Tibial artery (tissue), 4 donors: ENCODE measurements at regions not wholly inside any gene's neighbourhood (a gene's known extent, or its start where the extent isn't known, plus 50 kb on each side); places are given as distances from the start of the nearest gene placed in this dataset.

Source experiments
- DNase-seq, 2 donors: peaks; one replicate each; pipeline ENCODE4 v3.0.0-alpha.2; 2019
- H3K27ac ChIP-seq, 2 donors: fragments of 200-600 bp; sonication (generic) in 1 of 2; 1 replicate in 1 of 2; 2 replicates in 1 of 2; pipeline ENCODE4 v1.5.1; 2018 to 2019; ENCODE audit warnings: mild to moderate bottlenecking in 1 of 2
- H3K27me3 ChIP-seq, 2 donors: fragments of 200-600 bp; sonication (generic) in 1 of 2; one replicate each; pipeline versions ENCODE4 v1.5.1 to v1.6.0; 2016 to 2019
- H3K36me3 ChIP-seq, 3 donors: fragments of 200-600 bp; sonication (generic) in 2 of 3; one replicate each; pipeline ENCODE4 v1.5.1; 2016 to 2019; ENCODE audit warnings: mild to moderate bottlenecking in 2 of 3
- H3K4me1 ChIP-seq, 4 donors: fragments of 200-600 bp; sonication (generic) in 2 of 4; 1 replicate in 3 of 4; 2 replicates in 1 of 4; pipeline ENCODE4 v1.5.1; 2016 to 2019
- H3K4me3 ChIP-seq, 2 donors: fragments of 200-600 bp; sonication (generic) in 1 of 2; 1 replicate in 1 of 2; 2 replicates in 1 of 2; pipeline ENCODE4 v1.5.1; 2018 to 2019; ENCODE audit warnings: mild to moderate bottlenecking in 2 of 2
- H3K9me3 ChIP-seq, 3 donors: fragments of 200-600 bp; sonication (generic) in 1 of 3; one replicate each; pipeline ENCODE4 v1.5.1; 2016 to 2019
- CTCF ChIP-seq, 2 experiments: fragments of 200-600 bp in 1 of 2; fragments of 450-650 bp in 1 of 2; IDR thresholded peaks; one replicate each; pipeline ENCODE4 v1.5.1; 2017 to 2019; ENCODE audit warnings: antibody characterized with exemption in 2 of 2, mild to moderate bottlenecking in 1 of 2, moderate library complexity in 1 of 2
- intact Hi-C: fragments of 100-400 bp; cut with DNase I; formaldehyde crosslinking; loops from one replicate; pipeline ENCODE4 v1.15.0; 2023; ENCODE audit warnings: low total_unique reads

- Histone ChIP-seq H3K27me3 (no peaks in the 10 kb centered on the region), H3K36me3 (no peaks in the 10 kb centered on the region), H3K4me1 (no peaks in the 10 kb centered on the region), H3K9me3 (no peaks in the 10 kb centered on the region), H3K27ac (no peak overlapping the region), H3K4me3 (no peak overlapping the region)
- DNase-seq, result no peak
- no peak for TF ChIP-seq CTCF (IDR thresholded peaks at IDR 0.05)
- intact Hi-C loops, result no loop called here
Measured at GRCh38 chr16:6977916-6978315, 354.7 kb upstream of the RBFOX1 start.

GRCh38 chr16:6977291-6977690, 355.4 kb upstream of the RBFOX1 start:
- Histone ChIP-seq H3K27me3 (no peaks in the 10 kb centered on the region), H3K36me3 (no peaks in the 10 kb centered on the region), H3K4me3 (no peak overlapping the region), H3K9me3 (no peaks in the 10 kb centered on the region), H3K4me1 (no peaks in the 10 kb centered on the region), H3K27ac (no peak overlapping the region)
- no peak for TF ChIP-seq CTCF (IDR thresholded peaks at IDR 0.05)
- no peak for DNase-seq
- intact Hi-C loops, result no loop called here

- Histone ChIP-seq H3K36me3 (no peaks in the 10 kb centered on the region), H3K9me3 (no peaks in the 10 kb centered on the region), H3K27ac (no peak overlapping the region), H3K27me3 (no peaks in the 10 kb centered on the region), H3K4me3 (no peak overlapping the region), H3K4me1 (no peaks in the 10 kb centered on the region)
- no peak for TF ChIP-seq CTCF (IDR thresholded peaks at IDR 0.05)
- intact Hi-C loops, result no loop called here
- no peak for DNase-seq
Measured at GRCh38 chr16:6976716-6977115, 355.9 kb upstream of the RBFOX1 start.

GRCh38 chr16:6970171-6970857, 362.3 kb upstream of the RBFOX1 start:
- intact Hi-C loops, result no loop called here

DNA sequence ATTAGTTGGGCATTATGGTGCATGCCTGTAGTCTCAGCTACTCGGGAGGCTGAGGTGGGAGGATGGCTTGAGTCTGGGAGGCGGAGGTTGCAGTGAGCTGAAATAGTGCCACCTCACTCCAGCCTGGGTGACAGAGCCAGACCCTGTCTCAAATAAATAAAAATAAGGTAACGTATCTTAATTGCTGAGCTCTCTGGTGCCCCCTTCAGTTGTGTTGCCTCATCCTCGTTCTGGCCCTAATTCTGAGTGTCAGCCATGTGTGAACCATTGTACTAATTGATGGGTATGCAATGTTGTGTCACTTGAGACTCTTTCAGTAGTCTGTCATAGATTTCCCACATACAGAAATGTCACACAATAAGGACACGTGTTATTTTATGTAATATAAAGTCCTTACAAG, 363.1 kb upstream of the RBFOX1 start:
- Histone ChIP-seq H3K4me1 (no peaks in the 10 kb centered on the region), H3K27ac (no peak overlapping the region), H3K36me3 (no peaks in the 10 kb centered on the region), H3K4me3 (no peak overlapping the region), H3K27me3 (no peaks in the 10 kb centered on the region), H3K9me3 (no peaks in the 10 kb centered on the region)
- no peak for DNase-seq
- intact Hi-C loops, result no loop called here
- TF ChIP-seq CTCF (IDR thresholded peaks at IDR 0.05), result no peak

More at GRCh38 chr16:6970171-6970857, 362.3 kb upstream of the RBFOX1 start:
- DNase-seq, result no peak
- Histone ChIP-seq H3K36me3 (no peaks in the 10 kb centered on the region), H3K27me3 (no peaks in the 10 kb centered on the region), H3K27ac (no peak overlapping the region), H3K4me3 (no peak overlapping the region), H3K4me1 (no peaks in the 10 kb centered on the region), H3K9me3 (no peaks in the 10 kb centered on the region)
- TF ChIP-seq CTCF (IDR thresholded peaks at IDR 0.05), result no peak
